Thyroid gland (tissue), 4 donors: ENCODE measurements at regions not wholly inside any gene's neighbourhood (a gene's known extent, or its start where the extent isn't known, plus 50 kb on each side); places are given as distances from the start of the nearest gene placed in this dataset.
A peak's percentile ranks its signal among the peaks of the same experiment; 100 is the strongest.

Experiments
- DNase-seq, 2 donors: peaks; one replicate each; pipeline ENCODE4 v3.0.0-alpha.2; 2019
- H3K27ac ChIP-seq, 3 donors: fragments of 200-600 bp; sonication (generic); 1 replicate in 2 of 3; 2 replicates in 1 of 3; pipeline ENCODE4 v1.5.1; 2016 to 2019; ENCODE audit warnings: mild to moderate bottlenecking in 1 of 3, moderate library complexity in 1 of 3
- H3K27me3 ChIP-seq: fragments of 200-600 bp; sonication (generic); one replicate; pipeline ENCODE4 v1.5.1; 2019
- H3K36me3 ChIP-seq, 2 donors: fragments of 200-600 bp; sonication (generic); one replicate each; pipeline ENCODE4 v1.5.1; 2016 to 2019
- H3K4me1 ChIP-seq, 2 donors: fragments of 200-600 bp; sonication (generic); one replicate each; pipeline ENCODE4 v1.5.1; 2017 to 2019
- H3K4me3 ChIP-seq, 3 donors: fragments of 200-600 bp; sonication (generic); replicated peaks in 1 of 3; 1 replicate in 2 of 3; 2 replicates in 1 of 3; pipeline ENCODE4 v1.5.1; 2016; ENCODE audit warnings: mild to moderate bottlenecking in 1 of 3
- H3K9me3 ChIP-seq: fragments of 200-600 bp; sonication (generic); one replicate; pipeline ENCODE4 v1.5.1; 2017
- CTCF ChIP-seq, 6 experiments: fragments of 200-600 bp in 3 of 6; fragments of 450-650 bp in 3 of 6; sonication (generic) in 3 of 6; IDR thresholded peaks; one replicate each; pipeline ENCODE4 v1.5.1; 2016 to 2019; ENCODE audit warnings: antibody characterized with exemption in 6 of 6, mild to moderate bottlenecking in 2 of 6, inconsistent platforms in 1 of 6, moderate library complexity in 1 of 6
- POLR2A ChIP-seq, 2 donors: fragments of 450-650 bp; IDR thresholded peaks; one replicate each; pipeline ENCODE4 v1.6.1; 2017; ENCODE audit warnings: antibody characterized with exemption in 2 of 2, mild to moderate bottlenecking in 2 of 2, moderate library complexity in 1 of 2
- WGBS, 2 donors: methylation state at CpG; one replicate each; pipeline ENCODE4 v1.1.5; 2017; 5-methylcytosine and 5-hydroxymethylcytosine counted together
- intact Hi-C: fragments of 100-400 bp; cut with DNase I; formaldehyde crosslinking; loops from one replicate; pipeline ENCODE4 v1.15.1; 2023

GRCh38 chr2:126836761-126837679 lies 61.7 kb upstream of the TEX51 start:
- H3K9me3 ChIP-seq: no peaks in the 10 kb centered on the region
- no peak overlapping the region for H3K4me3 ChIP-seq
- no peaks in the 10 kb centered on the region for H3K36me3 ChIP-seq
- H3K27ac ChIP-seq: no peak overlapping the region
- no peaks in the 10 kb centered on the region for H3K4me1 ChIP-seq
- no peaks in the 10 kb centered on the region for H3K27me3 ChIP-seq
- intact Hi-C loops: no loop called here
- TF ChIP-seq CTCF (IDR thresholded peaks at IDR 0.05) (no peak), POLR2A (IDR thresholded peaks at IDR 0.05) (no peak)
- DNase-seq: no peak
- WGBS, 2 donors: 93% methylated on average over 19 of the region's 20 CpGs

- WGBS, 2 donors: 70 to 73% methylated on average over 11 of the region's 11 CpGs
- Histone ChIP-seq H3K4me3 (no peak overlapping the region), H3K9me3 (no peaks in the 10 kb centered on the region), H3K36me3 (no peaks in the 10 kb centered on the region), H3K4me1 (no peaks in the 10 kb centered on the region), H3K27ac (no peak overlapping the region), H3K27me3 (no peaks in the 10 kb centered on the region)
- intact Hi-C loops: no loop called here
- no peak for DNase-seq
- TF ChIP-seq CTCF (IDR thresholded peaks at IDR 0.05) (no peak), POLR2A (IDR thresholded peaks at IDR 0.05) (no peak)
Observed at GRCh38 chr2:126837966-126838715, 60.5 kb upstream of the TEX51 start.

DNA sequence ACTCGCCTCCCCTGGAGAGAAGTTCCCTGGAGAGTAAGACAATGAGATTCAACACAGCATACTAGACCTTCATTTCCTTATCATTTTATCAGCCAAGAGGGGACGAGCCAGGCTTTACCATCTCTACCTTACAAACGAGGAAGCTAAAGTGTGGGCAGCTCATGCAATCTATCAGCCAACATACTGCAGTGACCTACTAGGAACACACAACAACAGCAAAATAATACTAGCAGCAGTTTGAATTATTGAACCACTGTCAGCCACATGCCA lies 60.0 kb upstream of the TEX51 start:
- TF ChIP-seq POLR2A (IDR thresholded peaks at IDR 0.05) (no peak), CTCF (IDR thresholded peaks at IDR 0.05) (no peak)
- H3K36me3 ChIP-seq: no peaks in the 10 kb centered on the region
- H3K27me3 ChIP-seq: no peaks in the 10 kb centered on the region
- H3K9me3 ChIP-seq: no peaks in the 10 kb centered on the region
- WGBS, 2 donors: 52 to 69% methylated on average over 3 of the region's 3 CpGs
- no peak for DNase-seq
- H3K27ac ChIP-seq: no peak overlapping the region
- H3K4me3 ChIP-seq: no peak overlapping the region
- no peaks in the 10 kb centered on the region for H3K4me1 ChIP-seq
- intact Hi-C loops: no loop called here

DNA sequence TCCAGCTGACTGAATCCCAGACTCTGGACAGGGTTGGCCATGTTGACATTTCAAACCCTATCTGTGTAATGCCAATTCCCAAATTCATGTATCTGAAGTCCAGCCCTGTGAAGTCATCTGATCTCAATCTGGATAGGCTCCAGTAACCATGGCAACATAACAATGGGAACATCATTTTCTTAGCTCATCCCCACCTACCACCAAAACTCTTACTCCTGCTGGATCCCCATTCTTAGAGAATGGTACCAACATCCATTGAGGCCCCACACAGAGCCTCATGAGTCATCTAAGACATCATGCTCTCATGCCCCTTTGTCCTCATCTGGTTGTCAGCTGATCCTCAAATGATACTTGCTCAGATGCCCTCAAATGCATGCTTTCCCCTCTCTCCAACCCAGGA lies 58.9 kb upstream of the TEX51 start:
- Histone ChIP-seq H3K9me3 (no peaks in the 10 kb centered on the region), H3K27ac (no peak overlapping the region), H3K4me3 (no peak overlapping the region), H3K27me3 (no peaks in the 10 kb centered on the region), H3K36me3 (no peaks in the 10 kb centered on the region), H3K4me1 (no peaks in the 10 kb centered on the region)
- TF ChIP-seq POLR2A (IDR thresholded peaks at IDR 0.05) (no peak), CTCF (IDR thresholded peaks at IDR 0.05) (no peak)
- intact Hi-C loops: no loop called here
- no peak for DNase-seq

GRCh38 chr2:126843081-126843480 lies 55.6 kb upstream of the TEX51 start:
- Histone ChIP-seq H3K4me1 (no peaks in the 10 kb centered on the region), H3K36me3 (no peaks in the 10 kb centered on the region), H3K4me3 (no peak overlapping the region), H3K27me3 (no peaks in the 10 kb centered on the region), H3K27ac (no peak overlapping the region), H3K9me3 (no peaks in the 10 kb centered on the region)
- whole genome bisulfite sequencing, 2 donors: 23 to 27% methylated on average over 1 of the region's 1 CpG
- no peak for TF ChIP-seq POLR2A (IDR thresholded peaks at IDR 0.05)
- TF ChIP-seq CTCF (IDR thresholded peaks at IDR 0.05): no peak
- DNase-seq: peak; percentile 13 to 29
- intact Hi-C loops: no loop called here
